Osteoblast (primary cell): ENCODE measurements at regions not wholly inside any gene's neighbourhood (a gene's known extent, or its start where the extent isn't known, plus 50 kb on each side); places are given as distances from the start of the nearest gene placed in this dataset.

Source experiments
- DNase-seq: peaks from one replicate; pipeline ENCODE4 v3.0.0; 2011; ENCODE audit warnings: low spot score, mixed read lengths; ENCODE audit not compliant: insufficient read length; ENCODE audit errors: missing footprints
- H2AFZ ChIP-seq: 2 replicates; pipeline ENCODE4 v1.6.0; 2011; ENCODE audit warnings: mild to moderate bottlenecking, low read length
- H3K27ac ChIP-seq: 2 replicates; pipeline ENCODE4 v1.5.1; 2011; ENCODE audit warnings: mild to moderate bottlenecking, low read depth, low read length, moderate library complexity
- H3K27me3 ChIP-seq: 2 replicates; pipeline ENCODE4 v1.6.0; 2012; ENCODE audit warnings: mild to moderate bottlenecking, control low read depth, inconsistent platforms, low read length, moderate library complexity; ENCODE audit not compliant: insufficient read depth
- H3K36me3 ChIP-seq: 2 replicates; pipeline ENCODE4 v1.5.1; 2011; ENCODE audit warnings: mild to moderate bottlenecking, low read length, control low read depth, moderate library complexity; ENCODE audit not compliant: insufficient read depth
- H3K4me1 ChIP-seq: 2 replicates; pipeline ENCODE4 v1.5.1; 2011; ENCODE audit warnings: mild to moderate bottlenecking, low read length, control low read depth, moderate library complexity; ENCODE audit not compliant: insufficient read depth
- H3K4me2 ChIP-seq: 2 replicates; pipeline ENCODE4 v1.6.0; 2011; ENCODE audit warnings: mild to moderate bottlenecking, low read length; ENCODE audit not compliant: insufficient read depth
- H3K4me3 ChIP-seq: fragments of 200-600 bp; sonication (generic); 3 replicates; pipeline ENCODE4 v1.5.1; 2012; ENCODE audit warnings: mild to moderate bottlenecking, low read length, inconsistent platforms; ENCODE audit not compliant: insufficient read depth
- H3K79me2 ChIP-seq: 2 replicates; pipeline ENCODE4 v1.6.0; 2012; ENCODE audit warnings: mild to moderate bottlenecking, low read length, control low read depth, inconsistent platforms; ENCODE audit not compliant: insufficient read depth
- H3K9me3 ChIP-seq: 2 replicates; pipeline ENCODE4 v1.5.1; 2011; ENCODE audit warnings: low read depth, low read length, control low read depth
- H4K20me1 ChIP-seq: 2 replicates; pipeline ENCODE4 v1.6.0; 2012; ENCODE audit warnings: mild to moderate bottlenecking, low read length, control low read depth; ENCODE audit not compliant: insufficient read depth
- CTCF ChIP-seq: IDR thresholded peaks from 2 replicates; pipeline ENCODE4 v1.5.1; 2011; ENCODE audit warnings: mild to moderate bottlenecking, low read depth, low read length, moderate library complexity; ENCODE audit errors: extremely low read depth

- no peak for TF ChIP-seq CTCF
- no peak overlapping the region for H3K27ac ChIP-seq
- no peaks in the 10 kb centered on the region for H3K79me2 ChIP-seq
- no peak for DNase-seq
- H3K9me3 ChIP-seq: no peaks in the 10 kb centered on the region
- H3K4me3 ChIP-seq: no peak overlapping the region
- H3K27me3 ChIP-seq: no peaks in the 10 kb centered on the region
- H4K20me1 ChIP-seq: no peaks in the 10 kb centered on the region
- H3K4me2 ChIP-seq: no peak overlapping the region
- no peaks in the 10 kb centered on the region for H3K36me3 ChIP-seq
- no peak overlapping the region for H2AFZ ChIP-seq
- peaks cover 10% of the 10 kb centered on the region for H3K4me1 ChIP-seq
These were observed 239.2 kb downstream of the MSRB3 start for GRCh38 chr12:65517656-65518210.

- H3K4me1 ChIP-seq: peaks cover 16% of the 10 kb centered on the region
- no peak for DNase-seq
- H3K36me3 ChIP-seq: no peaks in the 10 kb centered on the region
- no peaks in the 10 kb centered on the region for H4K20me1 ChIP-seq
- no peaks in the 10 kb centered on the region for H3K79me2 ChIP-seq
- peak overlapping the region; percentile 10 for H2AFZ ChIP-seq
- H3K9me3 ChIP-seq: no peaks in the 10 kb centered on the region
- H3K27me3 ChIP-seq: no peaks in the 10 kb centered on the region
- H3K4me3 ChIP-seq: no peak overlapping the region
- H3K27ac ChIP-seq: no peak overlapping the region
- TF ChIP-seq CTCF: peak; percentile 8
- H3K4me2 ChIP-seq: no peak overlapping the region
These were observed 240.3 kb downstream of the MSRB3 start for GRCh38 chr12:65518771-65519170.

- Histone ChIP-seq H3K36me3 (no peaks in the 10 kb centered on the region), H3K9me3 (no peaks in the 10 kb centered on the region), H3K79me2 (no peaks in the 10 kb centered on the region), H2AFZ (no peak overlapping the region), H3K27ac (no peak overlapping the region), H4K20me1 (no peaks in the 10 kb centered on the region), H3K27me3 (no peaks in the 10 kb centered on the region), H3K4me1 (peaks cover 35% of the 10 kb centered on the region), H3K4me2 (no peak overlapping the region), H3K4me3 (no peak overlapping the region)
- no peak for DNase-seq
- no peak for TF ChIP-seq CTCF
These were observed 242.2 kb downstream of the MSRB3 start for GRCh38 chr12:65520658-65521057.

GRCh38 chr12:65522956-65523860 is 244.7 kb downstream of the MSRB3 start:
- Histone ChIP-seq H2AFZ (no peak overlapping the region), H3K27me3 (no peaks in the 10 kb centered on the region), H3K79me2 (no peaks in the 10 kb centered on the region), H3K27ac (peak overlapping the region; percentile 15), H3K4me1 (peaks cover 47% of the 10 kb centered on the region), H3K4me2 (no peak overlapping the region), H3K36me3 (no peaks in the 10 kb centered on the region), H3K4me3 (no peak overlapping the region), H4K20me1 (no peaks in the 10 kb centered on the region), H3K9me3 (no peaks in the 10 kb centered on the region)
- TF ChIP-seq CTCF: no peak
- no peak for DNase-seq
